Esophagus squamous epithelium (tissue), 4 donors: ENCODE measurements at regions not wholly inside any gene's neighbourhood (a gene's known extent, or its start where the extent isn't known, plus 50 kb on each side); places are given as distances from the start of the nearest gene placed in this dataset.

Source experiments
- CTCF ChIP-seq, 6 experiments: fragments of 450-650 bp in 4 of 6; fragments of 200-600 bp in 2 of 6; sonication (generic) in 2 of 6; IDR thresholded peaks; one replicate each; pipeline ENCODE4 v1.5.1; 2016 to 2019; ENCODE audit warnings: antibody characterized with exemption in 6 of 6, mild to moderate bottlenecking in 4 of 6, moderate library complexity in 4 of 6
- POLR2A ChIP-seq, 4 donors: fragments of 450-650 bp; IDR thresholded peaks; one replicate each; pipeline ENCODE4 v1.6.1; 2017; ENCODE audit warnings: antibody characterized with exemption in 4 of 4, mild to moderate bottlenecking in 4 of 4, moderate library complexity in 3 of 4

GRCh38 chr7:37598824-37599223 is 84.7 kb upstream of the GPR141 start:
- no peak for TF ChIP-seq CTCF (IDR thresholded peaks at IDR 0.05)
- no peak for TF ChIP-seq POLR2A (IDR thresholded peaks at IDR 0.05)
